ENCODE measurements at regions not wholly inside any gene's neighbourhood (a gene's known extent, or its start where the extent isn't known, plus 50 kb on each side); places are given as distances from the start of the nearest gene placed in this dataset.

- TF ChIP-seq CTCF (IDR thresholded peaks at IDR 0.05) (no peak), POLR2A (IDR thresholded peaks at IDR 0.05) (no peak)
Measured at GRCh38 chr22:27676545-27677213, 124.9 kb downstream of the MN1 start.
